Breast epithelium (tissue), 4 donors: ENCODE measurements at regions not wholly inside any gene's neighbourhood (a gene's known extent, or its start where the extent isn't known, plus 50 kb on each side); places are given as distances from the start of the nearest gene placed in this dataset.

ENCODE experiments used
- DNase-seq, 2 donors: peaks; one replicate each; pipeline ENCODE4 v3.0.0-alpha.2; 2019; ENCODE audit warnings: low spot score in 2 of 2
- H3K27ac ChIP-seq, 2 donors: fragments of 200-600 bp; sonication (generic) in 1 of 2; one replicate each; pipeline ENCODE4 v1.5.1; 2016 to 2019; ENCODE audit warnings: mild to moderate bottlenecking in 1 of 2
- H3K27me3 ChIP-seq, 2 donors: fragments of 200-600 bp; sonication (generic) in 1 of 2; one replicate each; pipeline versions ENCODE4 v1.5.1 to v1.6.0; 2017 to 2019; ENCODE audit warnings: control low read depth in 1 of 2, mild to moderate bottlenecking in 1 of 2
- H3K36me3 ChIP-seq: fragments of 200-600 bp; one replicate; pipeline ENCODE4 v1.5.1; 2019
- H3K4me1 ChIP-seq, 2 donors: fragments of 200-600 bp; sonication (generic); one replicate each; pipeline ENCODE4 v1.5.1; 2016 to 2019; ENCODE audit warnings: control low read depth in 1 of 2
- H3K4me3 ChIP-seq, 3 donors: fragments of 200-600 bp; sonication (generic); 1 replicate in 2 of 3; 2 replicates in 1 of 3; pipeline ENCODE4 v1.5.1; 2016 to 2019; ENCODE audit warnings: mild to moderate bottlenecking in 3 of 3, moderate library complexity in 2 of 3
- H3K9me3 ChIP-seq, 2 donors: fragments of 200-600 bp; sonication (generic) in 1 of 2; one replicate each; pipeline ENCODE4 v1.5.1; 2016 to 2019; ENCODE audit warnings: control low read depth in 1 of 2
- POLR2A ChIP-seq: fragments of 450-650 bp; IDR thresholded peaks from one replicate; pipeline ENCODE4 v1.6.1; 2016; ENCODE audit warnings: antibody characterized with exemption, mild to moderate bottlenecking, moderate library complexity
- POLR2AphosphoS5 ChIP-seq, 3 donors: sonication (generic); formaldehyde crosslinking; IDR thresholded peaks; one replicate each; pipeline ENCODE4 v1.6.1; 2017; ENCODE audit warnings: antibody characterized with exemption in 3 of 3
- intact Hi-C: fragments of 100-400 bp; cut with DNase I; formaldehyde crosslinking; loops from one replicate; pipeline ENCODE4 v1.15.1; 2023; ENCODE audit warnings: low total_unique reads
- TF ChIP-seq, protein P1 (sequence below), 3 donors: fragments of 450-650 bp; IDR thresholded peaks; one replicate each; pipeline ENCODE4 v1.5.1; 2016 to 2017; ENCODE audit warnings: antibody characterized with exemption in 3 of 3, mild to moderate bottlenecking in 3 of 3, moderate library complexity in 3 of 3

DNA sequence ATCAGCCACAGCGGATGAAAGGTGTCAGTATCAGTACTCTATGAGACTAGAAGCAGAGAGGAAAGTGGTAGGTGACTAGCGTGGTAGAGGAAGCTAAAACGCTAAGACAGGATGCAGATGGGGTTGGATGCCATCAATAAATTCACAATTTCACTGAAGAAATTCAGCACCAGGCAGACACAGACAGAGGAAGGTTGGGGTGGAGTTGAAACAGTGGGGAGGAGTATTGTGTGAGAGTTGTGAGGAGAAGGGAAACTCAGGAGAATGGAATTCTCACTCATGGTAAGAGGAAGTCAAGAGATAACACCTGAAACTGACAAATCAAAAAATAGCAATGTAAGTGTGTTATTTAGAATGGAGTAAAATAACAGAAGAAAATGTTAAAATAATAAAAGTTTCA, 208.5 kb upstream of the DAB1 start:
- no peak for DNase-seq
- Histone ChIP-seq H3K36me3 (no peaks in the 10 kb centered on the region), H3K4me1 (no peaks in the 10 kb centered on the region), H3K27me3 (no peaks in the 10 kb centered on the region), H3K9me3 (no peaks in the 10 kb centered on the region), H3K27ac (no peak overlapping the region), H3K4me3 (no peak overlapping the region)
- TF ChIP-seq POLR2AphosphoS5 (IDR thresholded peaks at IDR 0.05), result no peak
- TF ChIP-seq POLR2A, result no peak
- TF ChIP-seq, protein P1, sequence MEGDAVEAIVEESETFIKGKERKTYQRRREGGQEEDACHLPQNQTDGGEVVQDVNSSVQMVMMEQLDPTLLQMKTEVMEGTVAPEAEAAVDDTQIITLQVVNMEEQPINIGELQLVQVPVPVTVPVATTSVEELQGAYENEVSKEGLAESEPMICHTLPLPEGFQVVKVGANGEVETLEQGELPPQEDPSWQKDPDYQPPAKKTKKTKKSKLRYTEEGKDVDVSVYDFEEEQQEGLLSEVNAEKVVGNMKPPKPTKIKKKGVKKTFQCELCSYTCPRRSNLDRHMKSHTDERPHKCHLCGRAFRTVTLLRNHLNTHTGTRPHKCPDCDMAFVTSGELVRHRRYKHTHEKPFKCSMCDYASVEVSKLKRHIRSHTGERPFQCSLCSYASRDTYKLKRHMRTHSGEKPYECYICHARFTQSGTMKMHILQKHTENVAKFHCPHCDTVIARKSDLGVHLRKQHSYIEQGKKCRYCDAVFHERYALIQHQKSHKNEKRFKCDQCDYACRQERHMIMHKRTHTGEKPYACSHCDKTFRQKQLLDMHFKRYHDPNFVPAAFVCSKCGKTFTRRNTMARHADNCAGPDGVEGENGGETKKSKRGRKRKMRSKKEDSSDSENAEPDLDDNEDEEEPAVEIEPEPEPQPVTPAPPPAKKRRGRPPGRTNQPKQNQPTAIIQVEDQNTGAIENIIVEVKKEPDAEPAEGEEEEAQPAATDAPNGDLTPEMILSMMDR (IDR thresholded peaks at IDR 0.05), result no peak
- intact Hi-C loops, result no loop called here

DNA sequence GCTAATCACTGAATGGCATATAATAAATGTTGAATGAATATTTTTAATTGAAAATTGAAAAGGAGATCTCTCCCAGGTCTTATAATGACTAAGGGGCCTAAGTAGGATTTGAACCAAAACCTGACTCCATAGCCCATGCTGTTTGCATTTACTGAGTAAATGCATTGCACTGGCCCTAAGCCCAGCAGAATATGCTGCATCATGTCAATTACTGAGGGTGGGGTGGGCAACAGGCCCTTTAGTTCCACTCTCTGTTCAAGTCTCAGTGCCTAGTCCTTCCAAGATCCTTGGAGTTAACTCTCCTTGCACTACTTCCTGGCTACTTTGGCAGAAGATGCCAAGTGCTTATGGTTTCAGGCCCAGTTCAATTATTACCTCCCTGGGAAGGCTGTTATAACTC, 203.8 kb upstream of the DAB1 start:
- TF ChIP-seq POLR2AphosphoS5 (IDR thresholded peaks at IDR 0.05) (no peak), POLR2A (no peak)
- TF ChIP-seq, protein P1 (IDR thresholded peaks at IDR 0.05), result no peak
- no peak overlapping the region for H3K27ac ChIP-seq
- H3K4me1 ChIP-seq, result no peaks in the 10 kb centered on the region
- no peaks in the 10 kb centered on the region for H3K9me3 ChIP-seq
- intact Hi-C loops, result loop anchor here (5.0 kb wide), 1 partner anchor 305 kb away; no protein-coding TSS in a partner anchor
- no peak overlapping the region for H3K4me3 ChIP-seq
- H3K27me3 ChIP-seq, result no peaks in the 10 kb centered on the region
- no peaks in the 10 kb centered on the region for H3K36me3 ChIP-seq
- DNase-seq, result no peak

- Histone ChIP-seq H3K9me3 (no peaks in the 10 kb centered on the region), H3K27ac (no peak overlapping the region), H3K4me3 (no peak overlapping the region), H3K27me3 (no peaks in the 10 kb centered on the region), H3K4me1 (no peaks in the 10 kb centered on the region), H3K36me3 (no peaks in the 10 kb centered on the region)
- TF ChIP-seq POLR2AphosphoS5 (IDR thresholded peaks at IDR 0.05) (no peak), POLR2A (no peak)
- TF ChIP-seq, protein P1 (IDR thresholded peaks at IDR 0.05), result no peak
- DNase-seq, result no peak
- intact Hi-C loops, result no loop called here
Observed at GRCh38 chr1:57623791-57624538, 200.1 kb upstream of the DAB1 start.

GRCh38 chr1:57623039-57623790, 199.4 kb upstream of the DAB1 start:
- Histone ChIP-seq H3K4me1 (no peaks in the 10 kb centered on the region), H3K4me3 (no peak overlapping the region), H3K36me3 (no peaks in the 10 kb centered on the region), H3K27me3 (no peaks in the 10 kb centered on the region), H3K9me3 (no peaks in the 10 kb centered on the region), H3K27ac (no peak overlapping the region)
- DNase-seq, result no peak
- TF ChIP-seq POLR2AphosphoS5 (IDR thresholded peaks at IDR 0.05), result no peak
- TF ChIP-seq, protein P1 (IDR thresholded peaks at IDR 0.05), result no peak
- intact Hi-C loops, result no loop called here

DNA sequence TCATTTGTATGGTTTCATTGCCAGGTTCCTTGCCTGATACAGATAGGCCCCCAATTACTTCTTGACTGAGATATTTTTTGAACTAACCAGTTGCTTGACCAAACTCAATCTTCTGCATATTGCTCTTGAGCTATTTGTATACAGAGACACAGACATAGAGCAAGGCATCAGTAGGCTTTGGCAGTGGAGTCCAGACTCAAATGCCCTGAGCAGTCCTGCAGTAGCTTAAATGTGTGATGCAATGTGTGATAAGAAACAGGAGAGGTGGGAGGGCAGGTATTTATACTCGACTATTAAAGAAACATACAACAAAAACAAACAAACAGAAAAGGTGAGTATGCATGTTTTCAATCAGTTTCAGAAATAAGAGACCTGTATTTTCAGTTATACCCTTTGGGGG, 197.9 kb upstream of the DAB1 start:
- TF ChIP-seq POLR2AphosphoS5 (IDR thresholded peaks at IDR 0.05) (no peak), POLR2A (no peak)
- TF ChIP-seq, protein P1 (IDR thresholded peaks at IDR 0.05), result no peak
- Histone ChIP-seq H3K4me1 (no peaks in the 10 kb centered on the region), H3K36me3 (no peaks in the 10 kb centered on the region), H3K4me3 (no peak overlapping the region), H3K9me3 (no peaks in the 10 kb centered on the region), H3K27me3 (no peaks in the 10 kb centered on the region), H3K27ac (no peak overlapping the region)
- DNase-seq, result no peak
- intact Hi-C loops, result no loop called here
